Activated CD8-positive, alpha-beta T cell treated with anti-CD3 and anti-CD28 coated beads for 36 hours (primary cell): ENCODE measurements at regions not wholly inside any gene's neighbourhood (a gene's known extent, or its start where the extent isn't known, plus 50 kb on each side); places are given as distances from the start of the nearest gene placed in this dataset.

Source experiments
- ATAC-seq: fragments of 200-7000 bp; cut with Tn5 transposase; one replicate; pipeline ENCODE4 v1.10.0; 2021; ENCODE audit warnings: mild to moderate bottlenecking, moderate library complexity
- CTCF ChIA-PET: fragments of 350-600 bp; sonication (Branson Sonifier 250); formaldehyde crosslinking; loops from one replicate; lab custom pipeline; 2021; ENCODE audit warnings: antibody characterized with exemption; lab: Charles Lee
- POLR2A ChIA-PET: fragments of 350-600 bp; sonication (Branson Sonifier 250); formaldehyde crosslinking; loops from one replicate; lab custom pipeline; 2021; ENCODE audit warnings: antibody characterized with exemption; lab: Charles Lee
- DNase-seq: peaks from one replicate; pipeline ENCODE4 v3.0.0-alpha.2; 2020
- H3K27ac Mint-ChIP-seq: one replicate; pipeline ENCODE4 v1.8.0; 2021; ENCODE audit warnings: mild to moderate bottlenecking, mixed read lengths
- H3K27me3 Mint-ChIP-seq: one replicate; pipeline ENCODE4 v1.8.0; 2021; ENCODE audit warnings: mixed read lengths
- H3K36me3 Mint-ChIP-seq: one replicate; pipeline ENCODE4 v1.8.0; 2021; ENCODE audit warnings: low read depth, mixed read lengths
- H3K4me1 Mint-ChIP-seq: one replicate; pipeline ENCODE4 v1.8.0; 2021; ENCODE audit warnings: low read depth, mixed read lengths
- H3K4me3 Mint-ChIP-seq: one replicate; pipeline ENCODE4 v1.8.0; 2021; ENCODE audit warnings: mild to moderate bottlenecking, moderate library complexity, mixed read lengths
- H3K9me3 Mint-ChIP-seq: one replicate; pipeline ENCODE4 v1.8.0; 2021; ENCODE audit warnings: mixed read lengths
- intact Hi-C: fragments of 100-400 bp; cut with micrococcal nuclease; formaldehyde crosslinking; loops from one replicate; pipeline ENCODE4 v1.10.0; 2022
- TF ChIP-seq, protein P1 (sequence below): fragments of 200-600 bp; IDR thresholded peaks from one replicate; pipeline ENCODE4 v1.8.0; 2022; ENCODE audit warnings: antibody characterized with exemption, mild to moderate bottlenecking

DNA sequence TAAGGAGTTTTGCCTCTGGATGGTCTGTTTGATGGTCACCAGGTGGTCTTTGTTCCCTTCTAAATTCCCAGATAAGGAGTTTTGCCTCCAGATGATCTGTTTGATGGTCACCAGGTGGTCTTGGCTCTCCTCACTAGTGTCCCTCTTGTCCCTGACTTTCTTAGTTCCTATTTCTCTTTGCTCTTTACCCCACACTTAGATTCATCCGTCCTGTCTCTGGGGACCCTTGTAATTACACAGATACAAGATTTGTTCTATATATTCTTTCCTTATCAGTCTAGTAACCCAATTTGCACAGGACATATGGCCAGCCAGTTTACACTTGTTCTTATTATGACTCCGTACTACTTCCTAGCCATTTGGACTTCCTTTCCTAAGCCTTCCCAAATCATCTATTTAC is 84.0 kb upstream of the B3GAT2 start:
- Mint-ChIP-seq H3K9me3 (no peaks in the 10 kb centered on the region), H3K36me3 (no peaks in the 10 kb centered on the region), H3K4me1 (no peaks in the 10 kb centered on the region), H3K27me3 (peaks cover 3% of the 10 kb centered on the region), H3K4me3 (no peak overlapping the region), H3K27ac (no peak overlapping the region)
- intact Hi-C loops = no loop called here
- no peak for DNase-seq
- CTCF ChIA-PET = no interaction called here
- TF ChIP-seq, protein P1, sequence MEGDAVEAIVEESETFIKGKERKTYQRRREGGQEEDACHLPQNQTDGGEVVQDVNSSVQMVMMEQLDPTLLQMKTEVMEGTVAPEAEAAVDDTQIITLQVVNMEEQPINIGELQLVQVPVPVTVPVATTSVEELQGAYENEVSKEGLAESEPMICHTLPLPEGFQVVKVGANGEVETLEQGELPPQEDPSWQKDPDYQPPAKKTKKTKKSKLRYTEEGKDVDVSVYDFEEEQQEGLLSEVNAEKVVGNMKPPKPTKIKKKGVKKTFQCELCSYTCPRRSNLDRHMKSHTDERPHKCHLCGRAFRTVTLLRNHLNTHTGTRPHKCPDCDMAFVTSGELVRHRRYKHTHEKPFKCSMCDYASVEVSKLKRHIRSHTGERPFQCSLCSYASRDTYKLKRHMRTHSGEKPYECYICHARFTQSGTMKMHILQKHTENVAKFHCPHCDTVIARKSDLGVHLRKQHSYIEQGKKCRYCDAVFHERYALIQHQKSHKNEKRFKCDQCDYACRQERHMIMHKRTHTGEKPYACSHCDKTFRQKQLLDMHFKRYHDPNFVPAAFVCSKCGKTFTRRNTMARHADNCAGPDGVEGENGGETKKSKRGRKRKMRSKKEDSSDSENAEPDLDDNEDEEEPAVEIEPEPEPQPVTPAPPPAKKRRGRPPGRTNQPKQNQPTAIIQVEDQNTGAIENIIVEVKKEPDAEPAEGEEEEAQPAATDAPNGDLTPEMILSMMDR = no peak
- no peak for ATAC-seq
- POLR2A ChIA-PET = no interaction called here

DNA sequence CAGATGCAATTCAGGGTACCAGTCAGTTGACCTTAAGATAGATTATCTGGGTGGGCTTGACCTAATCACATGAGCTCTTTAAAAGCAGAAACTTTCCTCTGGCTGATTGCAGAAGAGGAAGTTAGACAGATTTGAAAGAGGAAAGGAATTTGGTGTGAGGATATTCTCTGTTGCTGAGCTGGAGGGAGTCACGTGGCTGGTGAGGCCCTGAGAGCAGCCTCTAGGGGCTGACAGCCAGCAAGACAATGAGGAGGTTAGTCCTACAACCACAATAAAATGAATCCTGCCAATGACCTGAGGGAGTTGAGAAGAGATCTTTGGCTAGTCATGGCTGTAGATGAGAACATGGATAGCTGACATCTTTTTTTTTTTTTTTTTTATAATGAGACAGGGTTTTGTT is 87.0 kb upstream of the B3GAT2 start:
- Mint-ChIP-seq H3K36me3 (no peaks in the 10 kb centered on the region), H3K4me1 (no peaks in the 10 kb centered on the region), H3K27ac (no peak overlapping the region), H3K27me3 (peaks cover 2% of the 10 kb centered on the region), H3K9me3 (no peaks in the 10 kb centered on the region), H3K4me3 (no peak overlapping the region)
- CTCF ChIA-PET = interaction anchor here (0.8 kb wide), 1 partner anchor 113 kb away, joined by 3 read pairs; no protein-coding TSS in a partner anchor
- DNase-seq = no peak
- intact Hi-C loops = no loop called here
- TF ChIP-seq, protein P1 = no peak
- POLR2A ChIA-PET = interaction anchor here (0.8 kb wide), 1 partner anchor 715 kb away, joined by 3 read pairs; no protein-coding TSS in a partner anchor
- no peak for ATAC-seq

DNA sequence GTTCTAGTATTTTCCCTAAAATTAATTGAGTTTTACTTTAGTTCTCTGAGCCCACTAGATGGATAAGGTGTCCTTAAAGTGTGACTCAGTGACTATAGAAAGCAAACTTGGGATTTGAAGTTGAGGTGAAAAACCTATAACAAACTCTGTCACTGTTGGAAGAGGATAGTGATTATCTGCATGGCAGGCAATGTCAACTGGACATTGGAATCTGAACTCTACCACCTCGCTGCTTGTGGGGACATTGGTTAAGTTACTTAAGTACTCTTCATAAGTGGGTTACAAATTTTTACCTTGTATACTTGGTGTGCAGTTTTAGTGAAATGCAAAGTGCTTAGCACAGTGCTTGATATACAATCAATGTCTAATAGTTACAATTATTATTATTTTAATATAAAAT is 87.9 kb upstream of the B3GAT2 start:
- ChIA-PET POLR2A (no interaction called here), CTCF (no interaction called here)
- intact Hi-C loops = no loop called here
- Mint-ChIP-seq H3K27ac (no peak overlapping the region), H3K36me3 (no peaks in the 10 kb centered on the region), H3K4me3 (no peak overlapping the region), H3K4me1 (no peaks in the 10 kb centered on the region), H3K27me3 (peaks cover 2% of the 10 kb centered on the region), H3K9me3 (no peaks in the 10 kb centered on the region)
- DNase-seq (no peak), ATAC-seq (no peak)
- TF ChIP-seq, protein P1 = no peak

GRCh38 chr6:71045296-71045695 is 88.4 kb upstream of the B3GAT2 start:
- Mint-ChIP-seq H3K36me3 (no peaks in the 10 kb centered on the region), H3K27ac (no peak overlapping the region), H3K27me3 (peaks cover 2% of the 10 kb centered on the region), H3K9me3 (no peaks in the 10 kb centered on the region), H3K4me1 (no peaks in the 10 kb centered on the region), H3K4me3 (no peak overlapping the region)
- no peak for DNase-seq
- POLR2A ChIA-PET = no interaction called here
- ATAC-seq = no peak
- CTCF ChIA-PET = no interaction called here
- TF ChIP-seq, protein P1 = no peak
- intact Hi-C loops = no loop called here

DNA sequence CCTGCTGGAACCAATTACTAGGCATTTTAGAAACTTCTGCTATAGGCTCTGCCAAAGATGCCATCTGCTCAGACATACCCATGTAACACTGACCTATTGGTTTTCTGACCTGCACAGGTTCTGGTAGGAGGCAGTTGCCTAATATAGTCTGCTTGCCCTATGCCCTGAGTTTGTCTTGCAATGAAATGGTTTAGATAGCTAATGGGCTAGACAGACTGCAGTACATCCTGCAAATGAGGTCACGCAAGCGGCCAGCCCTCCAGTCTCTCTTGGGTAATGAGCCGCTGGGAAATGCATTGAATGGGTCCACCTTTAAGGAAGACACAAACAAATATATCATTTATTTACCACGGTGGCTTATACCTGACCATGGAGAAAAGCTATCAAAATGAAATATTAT is 90.6 kb upstream of the B3GAT2 start:
- CTCF ChIA-PET = no interaction called here
- Mint-ChIP-seq H3K36me3 (no peaks in the 10 kb centered on the region), H3K9me3 (no peaks in the 10 kb centered on the region), H3K4me1 (no peaks in the 10 kb centered on the region), H3K27ac (no peak overlapping the region), H3K27me3 (no peaks in the 10 kb centered on the region), H3K4me3 (no peak overlapping the region)
- intact Hi-C loops = no loop called here
- ATAC-seq (no peak), DNase-seq (no peak)
- TF ChIP-seq, protein P1 = no peak
- POLR2A ChIA-PET = no interaction called here
